H9 (cell line): ENCODE measurements at regions not wholly inside any gene's neighbourhood (a gene's known extent, or its start where the extent isn't known, plus 50 kb on each side); places are given as distances from the start of the nearest gene placed in this dataset.

Source experiments
- DNase-seq: peaks from one replicate; pipeline ENCODE4 v3.0.0-alpha.2; 2017
- H2AFZ ChIP-seq: one replicate; pipeline ENCODE4 v1.6.1; 2013; ENCODE audit warnings: mild to moderate bottlenecking, low read length, control low read depth, moderate library complexity
- H2AK5ac ChIP-seq: 2 replicates; pipeline ENCODE4 v1.6.1; 2013; ENCODE audit warnings: low read length, control low read depth, mixed read lengths; ENCODE audit not compliant: insufficient read length
- H2BK120ac ChIP-seq: one replicate; pipeline ENCODE4 v1.6.1; 2013; ENCODE audit warnings: low read depth, mild to moderate bottlenecking, low read length, control low read depth, inconsistent platforms; ENCODE audit not compliant: poor library complexity, severe bottlenecking
- H2BK12ac ChIP-seq: 2 replicates; pipeline ENCODE4 v1.6.1; 2013; ENCODE audit warnings: low read length, control low read depth, mixed read lengths, low read depth; ENCODE audit not compliant: insufficient read length
- H2BK15ac ChIP-seq: 2 replicates; pipeline ENCODE4 v1.6.1; 2013; ENCODE audit warnings: low read depth, low read length, control low read depth
- H2BK20ac ChIP-seq: one replicate; pipeline ENCODE4 v1.6.1; 2013; ENCODE audit warnings: low read depth, mild to moderate bottlenecking, low read length, control low read depth, inconsistent platforms; ENCODE audit not compliant: poor library complexity, severe bottlenecking
- H2BK5ac ChIP-seq: 2 replicates; pipeline ENCODE4 v1.6.1; 2013; ENCODE audit warnings: low read length, control low read depth, mixed read lengths; ENCODE audit not compliant: insufficient read length
- H3K14ac ChIP-seq: 2 replicates; pipeline ENCODE4 v1.6.1; 2013; ENCODE audit warnings: low read length, control low read depth; ENCODE audit not compliant: insufficient read depth
- H3K18ac ChIP-seq: 2 replicates; pipeline ENCODE4 v1.6.1; 2013; ENCODE audit warnings: low read depth, mild to moderate bottlenecking, mixed read lengths, low read length, control low read depth; ENCODE audit not compliant: insufficient read length
- H3K23ac ChIP-seq: 2 replicates; pipeline ENCODE4 v1.6.1; 2013; ENCODE audit warnings: low read length, control low read depth, mixed read lengths, low read depth; ENCODE audit not compliant: insufficient read length
- H3K23me2 ChIP-seq: 2 replicates; pipeline ENCODE4 v1.6.1; 2013; ENCODE audit warnings: low read depth, mild to moderate bottlenecking, mixed read lengths, low read length, control low read depth; ENCODE audit not compliant: insufficient read length, poor library complexity, severe bottlenecking
- H3K27ac ChIP-seq: 2 replicates; pipeline ENCODE4 v1.5.1; 2013; ENCODE audit warnings: low read length, control low read depth, mixed read lengths, low read depth; ENCODE audit not compliant: insufficient read length
- H3K27me3 ChIP-seq: 2 replicates; pipeline ENCODE4 v1.6.1; 2013; ENCODE audit warnings: low read length, control low read depth, inconsistent platforms; ENCODE audit not compliant: insufficient read depth
- H3K4ac ChIP-seq: 2 replicates; pipeline ENCODE4 v1.6.1; 2013; ENCODE audit warnings: low read depth, mild to moderate bottlenecking, control low read depth, inconsistent platforms, low read length, moderate library complexity
- H3K4me1 ChIP-seq: 2 replicates; pipeline ENCODE4 v1.6.1; 2013; ENCODE audit warnings: low read length, control low read depth, inconsistent platforms; ENCODE audit not compliant: insufficient read depth
- H3K4me2 ChIP-seq: 2 replicates; pipeline ENCODE4 v1.6.1; 2013; ENCODE audit warnings: low read length, control low read depth, mixed read lengths; ENCODE audit not compliant: insufficient read length, insufficient read depth
- H3K56ac ChIP-seq: 2 replicates; pipeline ENCODE4 v1.6.1; 2013; ENCODE audit warnings: low read depth, mild to moderate bottlenecking, mixed read lengths, low read length, control low read depth; ENCODE audit not compliant: insufficient read length
- H3K79me1 ChIP-seq: 2 replicates; pipeline ENCODE4 v1.6.1; 2013; ENCODE audit warnings: low read depth, mild to moderate bottlenecking, moderate library complexity, low read length, control low read depth, inconsistent platforms; ENCODE audit not compliant: insufficient read depth, poor library complexity, severe bottlenecking
- H3K79me2 ChIP-seq: 2 replicates; pipeline ENCODE4 v1.6.1; 2013; ENCODE audit warnings: low read length, control low read depth, inconsistent platforms; ENCODE audit not compliant: insufficient read depth
- H3K9ac ChIP-seq: 2 replicates; pipeline ENCODE4 v1.6.1; 2013; ENCODE audit warnings: low read length, control low read depth, mixed read lengths; ENCODE audit not compliant: insufficient read length; ENCODE audit errors: extremely low read depth
- H3K9me3 ChIP-seq: one replicate; pipeline ENCODE4 v1.6.1; 2013; ENCODE audit warnings: low read depth, low read length, inconsistent platforms; ENCODE audit not compliant: control insufficient read depth
- H3T11ph ChIP-seq: one replicate; pipeline ENCODE4 v1.6.1; 2013; ENCODE audit warnings: mild to moderate bottlenecking, low read length, control low read depth, inconsistent platforms
- H4K20me1 ChIP-seq: one replicate; pipeline ENCODE4 v1.6.1; 2013; ENCODE audit not compliant: control insufficient read depth, insufficient read length, insufficient read depth
- H4K5ac ChIP-seq: 2 replicates; pipeline ENCODE4 v1.6.1; 2013; ENCODE audit warnings: low read depth, mild to moderate bottlenecking, mixed read lengths, low read length, control low read depth; ENCODE audit not compliant: insufficient read length
- H4K8ac ChIP-seq: replicated peaks from 2 replicates; pipeline ENCODE4 v1.6.1; 2013; ENCODE audit warnings: low read length, control low read depth, mixed read lengths, low read depth; ENCODE audit not compliant: insufficient read length
- H4K91ac ChIP-seq: 2 replicates; pipeline ENCODE4 v1.6.1; 2013; ENCODE audit warnings: low read depth, mild to moderate bottlenecking, moderate library complexity, mixed read lengths, low read length, control low read depth; ENCODE audit not compliant: insufficient read length
- H3K27ac Mint-ChIP-seq, 3 experiments: 2 replicates in 2 of 3; 3 replicates in 1 of 3; pipeline ENCODE4 v1.8.0; 2020 to 2021; ENCODE audit warnings: mixed read lengths in 3 of 3, mild to moderate bottlenecking in 1 of 3, moderate library complexity in 1 of 3
- H3K27me3 Mint-ChIP-seq: 2 replicates; pipeline ENCODE4 v1.8.0; 2021; ENCODE audit warnings: low read depth, mild to moderate bottlenecking, moderate library complexity, mixed read lengths
- H3K36me3 Mint-ChIP-seq, 3 experiments: 2 replicates in 2 of 3; 3 replicates in 1 of 3; pipeline ENCODE4 v1.8.0; 2020 to 2021; ENCODE audit warnings: low read depth in 3 of 3, mixed read lengths in 3 of 3; ENCODE audit not compliant: insufficient read depth in 1 of 3
- H3K4me1 Mint-ChIP-seq, 2 experiments: 2 replicates each; pipeline ENCODE4 v1.8.0; 2020; ENCODE audit warnings: mixed read lengths in 2 of 2
- H3K4me3 Mint-ChIP-seq, 2 experiments: 2 replicates in 1 of 2; 3 replicates in 1 of 2; pipeline ENCODE4 v1.8.0; 2020 to 2021; ENCODE audit warnings: mild to moderate bottlenecking in 2 of 2, mixed read lengths in 2 of 2, moderate library complexity in 1 of 2
- H3K9me3 Mint-ChIP-seq, 2 experiments: 2 replicates in 1 of 2; 3 replicates in 1 of 2; pipeline ENCODE4 v1.8.0; 2020; ENCODE audit warnings: mild to moderate bottlenecking in 2 of 2, mixed read lengths in 2 of 2, moderate library complexity in 1 of 2
- WGBS: extraction: QIAGEN DNeasy Blood & Tissue Kit; methylation state at CpG from one replicate; pipeline ENCODE4 v1.1.7; 2013; ENCODE audit warnings: missing lambda C conversion rate, low lambda C conversion rate, mixed read lengths; ENCODE audit not compliant: insufficient read length; ENCODE audit errors: extremely low coverage; 5-methylcytosine and 5-hydroxymethylcytosine counted together
- TF ChIP-seq, protein P1 (sequence below): fragments of 200-600 bp; sonication (generic); conservative IDR thresholded peaks from 3 replicates; pipeline ENCODE4 v1.8.0; 2021; ENCODE audit warnings: antibody characterized with exemption, mild to moderate bottlenecking

DNA sequence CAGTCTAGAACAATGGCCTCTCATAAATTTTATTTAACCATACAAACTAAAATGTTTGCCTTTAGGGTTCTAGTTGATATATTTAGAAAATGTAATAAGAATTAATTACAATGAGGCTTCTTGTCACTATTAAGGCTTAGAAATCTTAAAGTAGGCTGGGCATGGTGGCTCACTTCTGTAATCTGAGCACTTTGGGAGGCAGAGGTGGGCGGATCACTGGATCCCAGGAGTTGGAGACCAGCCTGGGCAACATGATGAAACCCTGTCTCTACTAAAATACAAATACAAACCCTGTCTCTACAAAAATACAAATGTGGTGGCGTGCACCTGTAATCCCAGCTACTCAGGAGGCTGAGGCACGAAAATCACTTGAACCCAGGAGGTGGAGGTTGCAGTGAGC is 99.0 kb upstream of the ADGRF1 start:
- Histone ChIP-seq H3K27ac (no peak overlapping the region), H2AK5ac (no peak overlapping the region), H4K20me1 (no peaks in the 10 kb centered on the region), H4K5ac (no peak overlapping the region), H2BK20ac (no peak overlapping the region), H3K79me1 (no peaks in the 10 kb centered on the region), H2AFZ (no peak overlapping the region), H3K18ac (no peak overlapping the region), H3K23me2 (no peaks in the 10 kb centered on the region), H3K79me2 (no peaks in the 10 kb centered on the region), H3K4ac (no peak overlapping the region), H2BK15ac (no peak overlapping the region), H2BK120ac (no peak overlapping the region), H4K8ac (no peak overlapping the region), H3T11ph (no peak overlapping the region), H3K14ac (no peak overlapping the region), H4K91ac (no peak overlapping the region), H3K9me3 (no peaks in the 10 kb centered on the region), H3K27me3 (no peaks in the 10 kb centered on the region), H2BK5ac (no peak overlapping the region), H3K9ac (no peak overlapping the region), H3K56ac (no peak overlapping the region), H3K4me1 (peaks cover 10% of the 10 kb centered on the region), H3K23ac (no peak overlapping the region), H2BK12ac (no peak overlapping the region), H3K4me2 (no peak overlapping the region)
- no CpG with 5 or more reads among the region's 3 CpGs for WGBS
- H3K4me1 Mint-ChIP-seq, result peaks cover 50 to 54% of the 10 kb centered on the region in 2 experiments
- H3K36me3 Mint-ChIP-seq, result peaks cover 0 to 4% (median 0%) of the 10 kb centered on the region in 3 experiments; a peak in 1 of 7 replicates
- H3K27me3 Mint-ChIP-seq, result no peaks in the 10 kb centered on the region
- TF ChIP-seq, protein P1, sequence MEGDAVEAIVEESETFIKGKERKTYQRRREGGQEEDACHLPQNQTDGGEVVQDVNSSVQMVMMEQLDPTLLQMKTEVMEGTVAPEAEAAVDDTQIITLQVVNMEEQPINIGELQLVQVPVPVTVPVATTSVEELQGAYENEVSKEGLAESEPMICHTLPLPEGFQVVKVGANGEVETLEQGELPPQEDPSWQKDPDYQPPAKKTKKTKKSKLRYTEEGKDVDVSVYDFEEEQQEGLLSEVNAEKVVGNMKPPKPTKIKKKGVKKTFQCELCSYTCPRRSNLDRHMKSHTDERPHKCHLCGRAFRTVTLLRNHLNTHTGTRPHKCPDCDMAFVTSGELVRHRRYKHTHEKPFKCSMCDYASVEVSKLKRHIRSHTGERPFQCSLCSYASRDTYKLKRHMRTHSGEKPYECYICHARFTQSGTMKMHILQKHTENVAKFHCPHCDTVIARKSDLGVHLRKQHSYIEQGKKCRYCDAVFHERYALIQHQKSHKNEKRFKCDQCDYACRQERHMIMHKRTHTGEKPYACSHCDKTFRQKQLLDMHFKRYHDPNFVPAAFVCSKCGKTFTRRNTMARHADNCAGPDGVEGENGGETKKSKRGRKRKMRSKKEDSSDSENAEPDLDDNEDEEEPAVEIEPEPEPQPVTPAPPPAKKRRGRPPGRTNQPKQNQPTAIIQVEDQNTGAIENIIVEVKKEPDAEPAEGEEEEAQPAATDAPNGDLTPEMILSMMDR, result no peak
- peaks cover 0 to 4% of the 10 kb centered on the region in 2 experiments; a peak in 2 of 5 replicates for H3K9me3 Mint-ChIP-seq
- no peak overlapping the region for H3K4me3 Mint-ChIP-seq
- H3K27ac Mint-ChIP-seq, result no peak overlapping the region
- no peak for DNase-seq
